BLaER1 treated with 17β-estradiol and CSF1 and Interleukin-3, amounts not matched to agents 10 nM and 100 nM (cell line): ENCODE measurements at regions not wholly inside any gene's neighbourhood (a gene's known extent, or its start where the extent isn't known, plus 50 kb on each side); places are given as distances from the start of the nearest gene placed in this dataset.

Experiments
- H3K27ac ChIP-seq, 11 experiments: shearing (Covaris generic); formaldehyde crosslinking; 2 replicates each; pipeline ENCODE4 v1.8.1; 2022
- H3K27me3 ChIP-seq, 11 experiments: shearing (Covaris generic); formaldehyde crosslinking; 2 replicates each; pipeline ENCODE4 v1.8.1; 2022
- H3K36me3 ChIP-seq, 11 experiments: shearing (Covaris generic); formaldehyde crosslinking; 2 replicates each; pipeline ENCODE4 v1.8.1; 2022
- H3K4me1 ChIP-seq, 10 experiments: shearing (Covaris generic); formaldehyde crosslinking; 2 replicates each; pipeline ENCODE4 v1.8.1; 2022
- H3K4me2 ChIP-seq, 11 experiments: shearing (Covaris generic); formaldehyde crosslinking; 2 replicates each; pipeline ENCODE4 v1.8.1; 2022
- H3K4me3 ChIP-seq, 10 experiments: shearing (Covaris generic); formaldehyde crosslinking; 2 replicates each; pipeline ENCODE4 v1.8.1; 2022
- H3K9ac ChIP-seq, 11 experiments: shearing (Covaris generic); formaldehyde crosslinking; 2 replicates each; pipeline ENCODE4 v1.8.1; 2022
- H3K9me3 ChIP-seq, 11 experiments: shearing (Covaris generic); formaldehyde crosslinking; replicated peaks in 1 of 11; 2 replicates each; pipeline ENCODE4 v1.8.1; 2022
- H4K20me1 ChIP-seq, 11 experiments: shearing (Covaris generic); formaldehyde crosslinking; 2 replicates each; pipeline ENCODE4 v1.8.1; 2022
- Cebpa-rat ChIP-seq, 11 experiments: shearing (Covaris generic); IDR thresholded peaks; 2 replicates each; pipeline ENCODE4 v1.8.1; 2022

- no peak overlapping the region for H3K27ac ChIP-seq
- no peaks in the 10 kb centered on the region for H3K36me3 ChIP-seq
- no peaks in the 10 kb centered on the region for H3K27me3 ChIP-seq
- no peak overlapping the region; a peak in 1 of 22 replicates for H3K9ac ChIP-seq
- TF ChIP-seq Cebpa-rat (IDR thresholded peaks at IDR 0.05), result no peak
- H3K9me3 ChIP-seq, result no peaks in the 10 kb centered on the region
- no peak overlapping the region for H3K4me3 ChIP-seq
- no peaks in the 10 kb centered on the region for H4K20me1 ChIP-seq
- peak overlapping the region in 6 of 11 experiments; percentile 9 to 44 (median 28); a peak in 7 of 22 replicates for H3K4me2 ChIP-seq
- H3K4me1 ChIP-seq, result peaks cover 3 to 55% (median 32%) of the 10 kb centered on the region in 10 experiments; a peak in 16 of 20 replicates
Observed at GRCh38 chr11:123250892-123251656, 56.0 kb upstream of the CLMP start.

DNA sequence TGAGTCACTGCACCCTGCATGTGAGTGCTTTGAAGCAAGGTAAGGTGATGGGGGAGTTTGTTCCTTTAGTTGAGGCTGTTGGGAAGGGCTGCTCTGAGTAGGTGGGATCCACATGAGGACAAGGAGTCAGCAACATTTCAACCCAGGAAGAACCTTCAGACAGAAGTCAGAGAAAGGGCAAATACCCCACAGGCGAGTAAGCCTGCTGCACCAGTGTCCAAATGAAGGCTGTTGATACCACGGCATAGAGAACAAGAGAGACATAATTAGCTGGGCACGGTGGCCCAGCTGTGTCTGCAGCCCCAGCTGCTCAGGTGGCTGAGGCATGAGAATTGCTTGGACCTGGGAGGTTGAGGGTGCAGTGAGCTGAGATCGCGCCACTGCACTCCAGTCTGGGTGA is 54.3 kb upstream of the CLMP start:
- H3K4me3 ChIP-seq, result no peak overlapping the region
- H3K27me3 ChIP-seq, result no peaks in the 10 kb centered on the region
- no peaks in the 10 kb centered on the region for H3K36me3 ChIP-seq
- peak overlapping the region in 5 of 11 experiments; percentile 10 to 45 (median 31); a peak in 7 of 22 replicates for H3K4me2 ChIP-seq
- no peak overlapping the region for H3K27ac ChIP-seq
- H3K9ac ChIP-seq, result no peak overlapping the region
- no peaks in the 10 kb centered on the region for H3K9me3 ChIP-seq
- peaks cover 8 to 73% (median 42%) of the 10 kb centered on the region in 10 experiments; a peak in 18 of 20 replicates for H3K4me1 ChIP-seq
- H4K20me1 ChIP-seq, result no peaks in the 10 kb centered on the region
- no peak for TF ChIP-seq Cebpa-rat (IDR thresholded peaks at IDR 0.05)

DNA sequence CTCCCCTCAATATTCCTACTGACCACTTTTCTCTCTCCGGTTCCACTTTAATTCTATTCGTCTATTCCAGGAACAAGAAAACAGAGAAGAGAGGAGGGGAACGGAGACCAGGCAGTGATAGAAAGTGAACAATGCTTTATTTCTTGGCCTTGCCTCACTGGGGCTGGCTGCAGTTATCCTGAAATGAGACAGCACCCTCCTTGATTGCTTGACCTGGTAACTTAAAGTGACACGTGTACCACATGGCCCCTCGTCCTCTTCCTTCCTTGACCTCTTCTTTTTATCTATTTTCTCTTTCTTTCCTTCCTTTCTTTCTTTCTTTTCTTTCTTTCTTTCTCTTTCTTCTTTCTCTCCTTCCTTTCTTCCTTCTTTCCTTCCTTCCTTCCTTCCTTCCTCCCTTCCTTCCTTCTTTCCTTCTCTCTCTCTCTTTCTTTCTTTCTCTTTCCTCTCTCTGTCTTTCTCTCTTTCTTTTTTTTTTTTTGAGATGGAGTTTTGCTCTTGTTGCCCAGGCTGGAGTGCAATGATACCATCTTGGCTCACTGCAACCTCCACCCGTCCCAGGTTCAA is 52.8 kb upstream of the CLMP start:
- no peak overlapping the region for H3K27ac ChIP-seq
- H3K36me3 ChIP-seq, result no peaks in the 10 kb centered on the region
- peak overlapping the region in 6 of 11 experiments; percentile 29 to 79 (median 41); a peak in 12 of 22 replicates for H3K4me2 ChIP-seq
- no peak overlapping the region for H3K9ac ChIP-seq
- TF ChIP-seq Cebpa-rat (IDR thresholded peaks at IDR 0.05), result no peak
- H3K4me3 ChIP-seq, result no peak overlapping the region
- no peaks in the 10 kb centered on the region for H4K20me1 ChIP-seq
- H3K9me3 ChIP-seq, result no peaks in the 10 kb centered on the region
- no peaks in the 10 kb centered on the region for H3K27me3 ChIP-seq
- peaks cover 8 to 74% (median 42%) of the 10 kb centered on the region in 10 experiments; a peak in 18 of 20 replicates for H3K4me1 ChIP-seq

DNA sequence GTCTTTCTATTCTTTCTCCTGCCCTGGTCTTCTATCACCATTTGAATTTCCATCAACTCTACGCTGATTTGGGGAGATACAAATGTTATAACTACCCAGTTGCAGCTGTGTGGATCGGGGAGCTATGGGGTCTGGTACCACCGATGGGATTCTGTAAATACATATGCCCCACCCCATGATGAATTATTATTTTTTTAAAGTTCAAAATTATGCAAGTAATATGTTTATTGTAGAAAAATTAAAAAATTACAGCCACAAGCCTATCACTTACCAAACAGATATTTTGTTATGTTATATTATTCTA is 52.4 kb upstream of the CLMP start:
- Histone ChIP-seq H3K4me1 (peaks cover 8 to 74% (median 42%) of the 10 kb centered on the region in 10 experiments; a peak in 18 of 20 replicates), H3K27me3 (no peaks in the 10 kb centered on the region), H3K36me3 (no peaks in the 10 kb centered on the region), H3K9ac (no peak overlapping the region), H3K4me2 (peak overlapping the region in 6 of 11 experiments; percentile 48 to 79 (median 64); a peak in 8 of 22 replicates), H4K20me1 (no peaks in the 10 kb centered on the region), H3K4me3 (no peak overlapping the region), H3K27ac (no peak overlapping the region), H3K9me3 (no peaks in the 10 kb centered on the region)
- no peak for TF ChIP-seq Cebpa-rat (IDR thresholded peaks at IDR 0.05)

GRCh38 chr11:123246749-123247495 is 51.9 kb upstream of the CLMP start:
- peak overlapping the region in 10 of 11 experiments; percentile 36 to 79 (median 61); a peak in 20 of 22 replicates for H3K4me2 ChIP-seq

DNA sequence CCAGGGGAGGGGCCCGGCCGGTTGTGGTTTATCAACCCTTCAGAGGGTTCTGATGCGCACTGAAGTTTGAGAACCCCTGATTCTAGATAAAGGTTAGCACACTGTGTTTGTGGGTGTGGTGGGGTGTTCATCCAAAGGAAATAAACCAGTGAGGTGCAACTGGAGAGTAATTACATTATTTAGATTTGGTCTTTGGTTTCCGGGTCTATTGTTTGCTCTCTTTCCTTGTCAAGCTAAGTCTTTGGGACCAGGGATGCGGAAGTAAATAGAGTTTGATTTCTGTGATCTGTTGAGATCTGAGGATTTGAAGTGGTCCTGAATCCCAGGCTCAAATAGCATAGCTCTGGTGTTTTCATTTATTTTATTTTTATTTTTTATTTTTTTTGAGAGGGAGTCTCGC is 50.5 kb upstream of the CLMP start:
- no peaks in the 10 kb centered on the region for H3K9me3 ChIP-seq
- no peaks in the 10 kb centered on the region for H4K20me1 ChIP-seq
- peak overlapping the region in 9 of 11 experiments; percentile 1 to 68 (median 36); a peak in 12 of 22 replicates for H3K27ac ChIP-seq
- peak overlapping the region in 7 of 11 experiments; percentile 3 to 47 (median 38); a peak in 7 of 22 replicates for H3K9ac ChIP-seq
- H3K4me1 ChIP-seq, result peaks cover 8 to 59% (median 33%) of the 10 kb centered on the region in 10 experiments; a peak in 18 of 20 replicates
- TF ChIP-seq Cebpa-rat (IDR thresholded peaks at IDR 0.05), result no peak
- peak overlapping the region in 8 of 10 experiments; percentile 4 to 50 (median 24); a peak in 10 of 20 replicates for H3K4me3 ChIP-seq
- H3K4me2 ChIP-seq, result peak overlapping the region; percentile 41 to 81 (median 70)
- no peaks in the 10 kb centered on the region for H3K27me3 ChIP-seq
- H3K36me3 ChIP-seq, result no peaks in the 10 kb centered on the region

More at GRCh38 chr11:123246749-123247495, 51.9 kb upstream of the CLMP start:
- no peak overlapping the region for H3K9ac ChIP-seq
- no peaks in the 10 kb centered on the region for H3K9me3 ChIP-seq
- peaks cover 8 to 73% (median 42%) of the 10 kb centered on the region in 10 experiments; a peak in 18 of 20 replicates for H3K4me1 ChIP-seq
- no peak overlapping the region for H3K27ac ChIP-seq
- no peaks in the 10 kb centered on the region for H3K27me3 ChIP-seq
- no peak for TF ChIP-seq Cebpa-rat (IDR thresholded peaks at IDR 0.05)
- no peaks in the 10 kb centered on the region for H3K36me3 ChIP-seq
- H4K20me1 ChIP-seq, result no peaks in the 10 kb centered on the region
- H3K4me3 ChIP-seq, result no peak overlapping the region
